ENCODE measurements at regions not wholly inside any gene's neighbourhood (a gene's known extent, or its start where the extent isn't known, plus 50 kb on each side); places are given as distances from the start of the nearest gene placed in this dataset.

GRCh38 chr4:127049526-127049925 lies 583.2 kb upstream of the INTU start (continued):
- TF ChIP-seq ATF6 (CRISPR knock-in tag; IDR thresholded peaks at IDR 0.05) = no peak
- TF ChIP-seq PRDM15 (CRISPR knock-in tag; IDR thresholded peaks at IDR 0.05) = no peak
- no peak for TF ChIP-seq SMAD4 (CRISPR knock-in tag; IDR thresholded peaks at IDR 0.05)
- TF ChIP-seq NFE2L1 (CRISPR knock-in tag; IDR thresholded peaks at IDR 0.05) = no peak
- no peak for TF ChIP-seq ZMAT4 (CRISPR knock-in tag; IDR thresholded peaks at IDR 0.05)
- TF ChIP-seq ZBTB43 (CRISPR knock-in tag; IDR thresholded peaks at IDR 0.05) = no peak
- no peak for TF ChIP-seq GTF2I (CRISPR knock-in tag; conservative IDR thresholded peaks at IDR 0.05)
- TF ChIP-seq ZNF317 (CRISPR knock-in tag; IDR thresholded peaks at IDR 0.05; ENCODE audit: borderline replicate concordance, low read depth) = no peak

GRCh38 chr4:127052742-127053141 lies 580.0 kb upstream of the INTU start:
- DNase-seq (ENCODE audit: low spot score) (no peak), ATAC-seq (no peak)
- peaks cover 44% of the 10 kb centered on the region for H3K4me1 Mint-ChIP-seq
- H3K36me3 Mint-ChIP-seq = peaks cover 4% of the 10 kb centered on the region; the same call in 1 of the 2 replicates
- ChIA-PET POLR2A (no interaction called here), CTCF (no interaction called here)
- no peak overlapping the region for H3K27ac Mint-ChIP-seq
- no peaks in the 10 kb centered on the region; the same call in 1 of the 2 replicates for H3K27me3 Mint-ChIP-seq (ENCODE audit: low read depth)
- no peak overlapping the region for H3K4me3 Mint-ChIP-seq
- H3K9me3 Mint-ChIP-seq = peaks cover 17% of the 10 kb centered on the region
- TF ChIP-seq NFYB (CRISPR knock-in tag; conservative IDR thresholded peaks at IDR 0.05; ENCODE audit: low read depth) = no peak

GRCh38 chr4:127055357-127055756 lies 577.4 kb upstream of the INTU start:
- no peak for ATAC-seq
- Mint-ChIP-seq H3K27ac (no peak overlapping the region), H3K9me3 (peaks cover 17% of the 10 kb centered on the region), H3K27me3 (ENCODE audit: low read depth) (no peaks in the 10 kb centered on the region; the same call in 1 of the 2 replicates), H3K4me3 (no peak overlapping the region), H3K36me3 (peaks cover 4% of the 10 kb centered on the region; the same call in 1 of the 2 replicates), H3K4me1 (peaks cover 21% of the 10 kb centered on the region)
- DNase-seq (ENCODE audit: low spot score) = no peak
- ChIA-PET CTCF (no interaction called here), POLR2A (no interaction called here)
- no peak for TF ChIP-seq ZNF532 (CRISPR knock-in tag; IDR thresholded peaks at IDR 0.05; ENCODE audit: borderline replicate concordance)
- no peak for TF ChIP-seq SMAD4 (CRISPR knock-in tag; IDR thresholded peaks at IDR 0.05)
- no peak for TF ChIP-seq MXD4 (CRISPR knock-in tag; IDR thresholded peaks at IDR 0.05; ENCODE audit: borderline replicate concordance)
- no peak for TF ChIP-seq TCF7 (CRISPR knock-in tag; IDR thresholded peaks at IDR 0.05; ENCODE audit: low read depth)
- TF ChIP-seq KAT7 (CRISPR knock-in tag; IDR thresholded peaks at IDR 0.05; ENCODE audit: borderline replicate concordance) = no peak
- no peak for TF ChIP-seq ATF2 (CRISPR knock-in tag; IDR thresholded peaks at IDR 0.05; ENCODE audit: borderline replicate concordance, low read depth)
- TF ChIP-seq E2F5 (CRISPR knock-in tag; IDR thresholded peaks at IDR 0.05) = no peak
- TF ChIP-seq PREB (CRISPR knock-in tag; IDR thresholded peaks at IDR 0.05; ENCODE audit: borderline replicate concordance) = no peak
- TF ChIP-seq FOXK1 (CRISPR knock-in tag; IDR thresholded peaks at IDR 0.05) = no peak
